Nephron (organoid): ENCODE measurements at regions not wholly inside any gene's neighbourhood (a gene's known extent, or its start where the extent isn't known, plus 50 kb on each side); places are given as distances from the start of the nearest gene placed in this dataset.
A peak's percentile ranks its signal among the peaks of the same experiment; 100 is the strongest.
"Not testable (repeated sequence)": the region's sequence is repeated elsewhere in the genome, so short reads cannot be mapped to it uniquely, and the experiment has no call there.

ENCODE experiments used
- H3K27ac Mint-ChIP-seq, 3 experiments: 2 replicates each; pipeline ENCODE4 v1.8.0; 2020; ENCODE audit warnings: mixed read lengths in 3 of 3, mild to moderate bottlenecking in 2 of 3, moderate library complexity in 1 of 3
- H3K27me3 Mint-ChIP-seq: 2 replicates; pipeline ENCODE4 v1.8.0; 2021; ENCODE audit warnings: low read depth, mild to moderate bottlenecking, moderate library complexity, mixed read lengths
- H3K36me3 Mint-ChIP-seq: 2 replicates; pipeline ENCODE4 v1.8.0; 2020; ENCODE audit warnings: low read depth, mixed read lengths
- H3K4me1 Mint-ChIP-seq: 2 replicates; pipeline ENCODE4 v1.8.0; 2020; ENCODE audit warnings: mixed read lengths
- H3K4me3 Mint-ChIP-seq, 3 experiments: 2 replicates each; pipeline ENCODE4 v1.8.0; 2020; ENCODE audit warnings: mild to moderate bottlenecking in 3 of 3, mixed read lengths in 3 of 3, moderate library complexity in 2 of 3
- H3K9me3 Mint-ChIP-seq: 2 replicates; pipeline ENCODE4 v1.8.0; 2020; ENCODE audit warnings: mixed read lengths
- TF ChIP-seq, protein P1 (sequence below), 3 experiments: fragments of 200-600 bp; sonication (generic); IDR thresholded peaks; one replicate each; pipeline ENCODE4 v1.5.0; 2021; ENCODE audit warnings: antibody characterized with exemption in 3 of 3; ENCODE audit not compliant: unreplicated experiment in 3 of 3

- TF ChIP-seq, protein P1, sequence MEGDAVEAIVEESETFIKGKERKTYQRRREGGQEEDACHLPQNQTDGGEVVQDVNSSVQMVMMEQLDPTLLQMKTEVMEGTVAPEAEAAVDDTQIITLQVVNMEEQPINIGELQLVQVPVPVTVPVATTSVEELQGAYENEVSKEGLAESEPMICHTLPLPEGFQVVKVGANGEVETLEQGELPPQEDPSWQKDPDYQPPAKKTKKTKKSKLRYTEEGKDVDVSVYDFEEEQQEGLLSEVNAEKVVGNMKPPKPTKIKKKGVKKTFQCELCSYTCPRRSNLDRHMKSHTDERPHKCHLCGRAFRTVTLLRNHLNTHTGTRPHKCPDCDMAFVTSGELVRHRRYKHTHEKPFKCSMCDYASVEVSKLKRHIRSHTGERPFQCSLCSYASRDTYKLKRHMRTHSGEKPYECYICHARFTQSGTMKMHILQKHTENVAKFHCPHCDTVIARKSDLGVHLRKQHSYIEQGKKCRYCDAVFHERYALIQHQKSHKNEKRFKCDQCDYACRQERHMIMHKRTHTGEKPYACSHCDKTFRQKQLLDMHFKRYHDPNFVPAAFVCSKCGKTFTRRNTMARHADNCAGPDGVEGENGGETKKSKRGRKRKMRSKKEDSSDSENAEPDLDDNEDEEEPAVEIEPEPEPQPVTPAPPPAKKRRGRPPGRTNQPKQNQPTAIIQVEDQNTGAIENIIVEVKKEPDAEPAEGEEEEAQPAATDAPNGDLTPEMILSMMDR (IDR thresholded peaks at IDR 0.05; ENCODE audit: unreplicated experiment in 3 of 3): no peak
- H3K4me3 Mint-ChIP-seq: no peak overlapping the region
- peaks cover 13% of the 10 kb centered on the region for H3K27me3 Mint-ChIP-seq
- H3K4me1 Mint-ChIP-seq: peaks cover 43% of the 10 kb centered on the region
- H3K36me3 Mint-ChIP-seq: no peaks in the 10 kb centered on the region
- H3K9me3 Mint-ChIP-seq: no peaks in the 10 kb centered on the region
- H3K27ac Mint-ChIP-seq: peak overlapping the region; percentile 64 to 83 (median 68)
These were observed 95.4 kb downstream of the UTP18 start for GRCh38 chr17:51355441-51356410.

DNA sequence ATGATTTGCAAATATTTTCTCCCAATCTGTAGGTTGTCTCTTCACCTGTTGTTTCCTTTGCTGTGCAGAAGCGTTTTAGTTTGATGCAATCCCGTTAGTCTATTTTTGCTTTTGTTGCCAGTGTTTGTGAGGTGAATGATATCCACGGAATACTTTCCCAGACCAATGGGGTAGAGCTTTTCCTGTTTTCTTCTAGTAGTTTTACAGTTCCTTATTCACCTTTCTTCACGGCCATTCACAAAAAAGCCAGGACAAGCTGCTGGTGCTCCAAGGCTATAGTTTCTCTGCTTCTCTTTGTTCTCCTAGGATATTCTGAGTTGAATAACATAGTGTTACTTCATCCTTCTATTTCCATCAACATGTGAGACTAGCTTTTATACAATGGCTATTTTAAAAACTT lies 98.7 kb downstream of the UTP18 start:
- Mint-ChIP-seq H3K27ac (no peak overlapping the region), H3K4me1 (peaks cover 43% of the 10 kb centered on the region), H3K36me3 (no peaks in the 10 kb centered on the region), H3K4me3 (no peak overlapping the region), H3K27me3 (peaks cover 7% of the 10 kb centered on the region), H3K9me3 (no peaks in the 10 kb centered on the region)
- TF ChIP-seq, protein P1 (IDR thresholded peaks at IDR 0.05; ENCODE audit: unreplicated experiment in 3 of 3): no peak

DNA sequence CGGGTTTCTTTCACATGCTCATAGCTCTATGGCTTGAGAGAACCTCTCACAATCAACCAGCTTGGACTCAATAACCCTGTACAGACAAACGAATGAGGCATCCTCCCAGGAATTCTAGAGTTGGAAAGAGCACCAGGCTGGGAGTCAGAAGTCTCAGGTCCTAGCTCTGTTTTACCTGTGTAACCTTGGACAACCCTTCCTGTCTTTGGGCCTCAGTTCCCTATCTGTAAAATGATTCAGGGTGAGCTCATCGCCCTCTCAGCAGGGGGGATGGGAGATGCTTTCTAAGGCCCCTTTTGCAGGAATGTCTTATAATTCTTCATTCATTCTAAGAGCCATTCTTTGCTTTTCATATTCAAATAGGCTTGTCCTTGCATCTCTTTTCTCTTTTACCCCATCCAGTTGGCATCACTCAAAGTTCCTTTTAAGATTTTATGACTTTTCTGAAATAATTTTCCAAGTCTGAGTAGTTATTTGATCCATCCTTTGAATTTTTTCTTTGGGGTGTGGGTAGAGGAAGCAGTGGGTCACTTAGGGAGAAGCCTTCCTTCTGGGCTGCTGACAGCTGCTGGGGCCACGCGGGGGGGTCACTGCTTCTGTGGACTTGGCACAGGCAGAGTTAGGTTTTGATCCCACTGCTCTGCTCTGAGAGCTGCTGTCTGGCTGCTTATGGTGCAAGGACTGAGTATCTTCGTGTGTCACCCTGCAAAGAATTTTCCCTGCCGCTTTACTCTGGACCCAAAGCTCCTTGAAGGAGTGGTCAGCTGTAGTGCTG lies 102.7 kb downstream of the UTP18 start:
- peak overlapping the region in 1 of 3 experiments; percentile 81 for H3K27ac Mint-ChIP-seq
- H3K4me3 Mint-ChIP-seq: no peak overlapping the region
- H3K9me3 Mint-ChIP-seq: no peaks in the 10 kb centered on the region
- peaks cover 31% of the 10 kb centered on the region for H3K4me1 Mint-ChIP-seq
- no peaks in the 10 kb centered on the region for H3K36me3 Mint-ChIP-seq
- H3K27me3 Mint-ChIP-seq: peaks cover 14% of the 10 kb centered on the region
- TF ChIP-seq, protein P1 (IDR thresholded peaks at IDR 0.05; ENCODE audit: unreplicated experiment in 3 of 3): no peak

DNA sequence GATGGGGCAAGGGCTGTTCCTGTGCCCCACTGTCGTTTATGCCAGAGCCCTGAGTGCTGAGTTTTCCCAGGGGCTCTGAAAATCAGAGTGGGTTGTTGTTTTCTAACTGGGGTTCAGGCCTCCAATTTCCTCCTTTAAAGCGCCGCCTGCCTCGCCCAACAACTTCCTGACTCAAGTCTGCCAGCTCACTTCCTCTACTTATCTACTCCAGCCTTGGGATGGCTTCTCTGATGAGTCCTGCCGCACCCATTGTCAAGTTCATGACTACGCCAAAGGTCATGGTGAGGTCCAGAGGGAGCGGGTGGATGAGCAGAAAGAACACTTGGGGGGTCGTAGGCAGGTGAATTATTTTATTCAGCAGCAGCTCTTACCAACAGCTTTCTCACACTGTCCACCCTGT lies 104.7 kb downstream of the UTP18 start:
- Mint-ChIP-seq H3K27ac (no peak overlapping the region), H3K9me3 (no peaks in the 10 kb centered on the region), H3K36me3 (no peaks in the 10 kb centered on the region), H3K4me1 (peaks cover 31% of the 10 kb centered on the region), H3K4me3 (no peak overlapping the region), H3K27me3 (peaks cover 17% of the 10 kb centered on the region)
- TF ChIP-seq, protein P1 (IDR thresholded peaks at IDR 0.05; ENCODE audit: unreplicated experiment in 3 of 3): no peak

DNA sequence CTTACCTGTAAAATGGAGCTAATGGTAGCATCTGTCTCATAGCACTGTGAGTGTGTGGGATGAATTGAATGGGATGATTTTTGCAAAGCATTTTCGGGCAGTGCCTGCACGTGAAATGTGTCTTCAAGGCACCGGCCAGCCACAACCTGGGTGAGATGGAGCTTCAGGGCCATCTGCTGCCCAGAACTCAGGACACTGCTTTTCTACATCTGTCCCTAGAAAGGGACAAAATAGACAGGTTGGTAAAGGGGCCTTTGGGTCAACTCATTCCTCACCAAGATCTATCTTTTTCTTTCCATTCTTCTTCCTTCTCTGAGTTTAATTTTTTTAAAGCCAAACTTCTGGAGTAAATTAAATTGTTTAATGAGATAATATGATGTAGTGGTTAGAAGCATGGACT lies 106.5 kb downstream of the UTP18 start:
- peak overlapping the region in 1 of 3 experiments; percentile 35 for H3K27ac Mint-ChIP-seq
- no peak overlapping the region for H3K4me3 Mint-ChIP-seq
- H3K27me3 Mint-ChIP-seq: peaks cover 21% of the 10 kb centered on the region
- H3K4me1 Mint-ChIP-seq: peaks cover 36% of the 10 kb centered on the region
- no peaks in the 10 kb centered on the region for H3K36me3 Mint-ChIP-seq
- TF ChIP-seq, protein P1 (IDR thresholded peaks at IDR 0.05; ENCODE audit: unreplicated experiment in 3 of 3): no peak
- no peaks in the 10 kb centered on the region for H3K9me3 Mint-ChIP-seq

DNA sequence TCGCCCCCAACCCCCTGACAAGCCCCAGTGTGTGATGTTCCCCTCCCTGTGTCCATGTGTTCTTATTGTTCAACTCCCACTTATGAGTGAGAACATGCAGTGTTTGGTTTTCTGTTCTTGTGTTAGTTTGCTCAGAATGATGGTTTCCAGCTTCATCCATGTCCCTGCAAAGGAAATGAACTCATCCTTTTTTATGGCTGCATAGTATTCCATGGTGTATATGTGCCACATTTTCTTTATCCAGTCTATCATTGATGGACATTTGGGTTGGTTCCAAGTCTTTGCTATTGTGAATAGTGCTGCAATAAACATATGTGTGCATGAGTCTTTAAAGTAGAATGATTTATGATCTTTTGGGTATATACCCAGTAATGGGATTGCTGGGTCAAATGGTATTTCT lies 107.5 kb downstream of the UTP18 start:
- Mint-ChIP-seq H3K4me1 (peaks cover 35% of the 10 kb centered on the region), H3K27me3 (peaks cover 22% of the 10 kb centered on the region)
- not testable (repeated sequence) for H3K4me3 Mint-ChIP-seq, H3K27ac Mint-ChIP-seq, H3K36me3 Mint-ChIP-seq, H3K9me3 Mint-ChIP-seq
